ENCODE measurements at regions not wholly inside any gene's neighbourhood (a gene's known extent, or its start where the extent isn't known, plus 50 kb on each side); places are given as distances from the start of the nearest gene placed in this dataset.
A peak's percentile ranks its signal among the peaks of the same experiment; 100 is the strongest.
"Not testable (repeated sequence)": the region's sequence is repeated elsewhere in the genome, so short reads cannot be mapped to it uniquely, and the experiment has no call there.

GRCh38 chrX:114500622-114501021, 83.3 kb upstream of the HTR2C start:
- no peak for TF ChIP-seq POLR2A (IDR thresholded peaks at IDR 0.05)
- peak in 1 of 6 experiments; percentile 22 for TF ChIP-seq CTCF (IDR thresholded peaks at IDR 0.05)
- peaks cover 0 to 6% (median 0%) of the 10 kb centered on the region in 4 donors for H3K27me3 ChIP-seq
- H3K4me1 ChIP-seq = no peaks in the 10 kb centered on the region
- intact Hi-C loops (cut with DNase I) = no loop called here
- 44 to 59% methylated on average over 1 of the region's 1 CpG for WGBS, 2 donors
- no peak overlapping the region for H3K27ac ChIP-seq
- H3K36me3 ChIP-seq = no peaks in the 10 kb centered on the region
- no peaks in the 10 kb centered on the region for H3K9me3 ChIP-seq
- DNase-seq = no peak
- no peak overlapping the region for H3K4me3 ChIP-seq

GRCh38 chrX:114508756-114509155, 75.1 kb upstream of the HTR2C start:
- Histone ChIP-seq H3K9me3 (no peaks in the 10 kb centered on the region), H3K36me3 (no peaks in the 10 kb centered on the region), H3K4me3 (no peak overlapping the region), H3K27me3 (peaks cover 0 to 6% (median 0%) of the 10 kb centered on the region in 4 donors), H3K4me1 (peaks cover 0 to 5% (median 0%) of the 10 kb centered on the region in 3 donors), H3K27ac (no peak overlapping the region)
- DNase-seq = no peak
- WGBS, 2 donors = 13 to 39% methylated on average over 2 of the region's 2 CpGs
- no peak for TF ChIP-seq POLR2A (IDR thresholded peaks at IDR 0.05)
- no peak for TF ChIP-seq CTCF (IDR thresholded peaks at IDR 0.05)
- intact Hi-C loops (cut with DNase I) = no loop called here

DNA sequence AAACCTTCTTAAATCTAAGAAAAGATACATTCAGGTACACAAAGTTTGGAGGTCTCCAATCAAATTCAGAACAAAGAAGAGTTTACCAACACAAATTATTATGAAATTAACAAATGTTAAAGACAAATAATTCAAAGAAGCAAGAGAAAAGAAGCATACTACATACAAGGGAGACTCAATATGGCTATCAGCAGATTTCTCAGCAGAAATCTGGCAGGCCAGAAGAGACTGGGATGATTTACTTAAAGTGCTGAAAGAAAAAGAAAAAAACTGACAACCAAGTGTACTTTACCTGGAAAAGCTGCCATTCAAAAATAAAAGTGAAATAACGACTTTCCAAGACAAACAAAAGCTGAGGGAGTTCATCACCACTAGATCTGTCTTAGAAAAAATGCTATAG, 64.4 kb upstream of the HTR2C start:
- Histone ChIP-seq H3K27ac (no peak overlapping the region), H3K4me3 (no peak overlapping the region), H3K4me1 (no peaks in the 10 kb centered on the region), H3K9me3 (no peaks in the 10 kb centered on the region), H3K27me3 (no peaks in the 10 kb centered on the region), H3K36me3 (no peaks in the 10 kb centered on the region)
- 30 to 68% methylated on average over 1 of the region's 1 CpG for WGBS, 2 donors
- DNase-seq = no peak
- TF ChIP-seq CTCF (IDR thresholded peaks at IDR 0.05) = no peak
- TF ChIP-seq POLR2A (IDR thresholded peaks at IDR 0.05) = no peak
- intact Hi-C loops (cut with DNase I) = no loop called here

DNA sequence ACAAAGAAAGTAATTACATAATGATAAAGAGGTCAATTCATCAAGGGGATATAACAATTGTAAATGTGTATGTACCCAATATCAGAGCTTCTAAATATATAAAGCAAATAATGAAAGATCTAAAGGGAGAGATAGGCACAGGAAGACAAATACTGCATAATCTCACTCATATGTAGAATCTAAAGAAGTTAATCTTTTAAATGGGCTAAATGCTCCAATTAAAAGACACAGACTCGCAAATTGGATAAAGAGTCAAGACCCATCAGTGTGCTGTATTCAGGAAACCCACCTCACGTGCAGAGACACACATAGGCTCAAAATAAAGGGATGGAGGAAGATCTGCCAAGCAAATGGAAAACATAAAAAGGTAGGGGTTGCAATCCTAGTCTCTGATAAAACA, 63.2 kb upstream of the HTR2C start:
- H3K27me3 ChIP-seq; H3K4me1 ChIP-seq; H3K4me3 ChIP-seq; H3K36me3 ChIP-seq; H3K27ac ChIP-seq; H3K9me3 ChIP-seq; DNase-seq; intact Hi-C loops (cut with DNase I): not testable (repeated sequence)
- WGBS, 2 donors = 50 to 60% methylated on average over 2 of the region's 2 CpGs

- intact Hi-C loops (cut with DNase I) = no loop called here
- DNase-seq = no peak
These were observed 51.6 kb upstream of the HTR2C start for GRCh38 chrX:114532111-114532805.

More at GRCh38 chrX:114532111-114532805, 51.6 kb upstream of the HTR2C start:
- H3K27ac ChIP-seq = no peak overlapping the region
- no peaks in the 10 kb centered on the region for H3K27me3 ChIP-seq
- 6 to 43% methylated on average over 2 of the region's 2 CpGs for WGBS, 2 donors
- no peaks in the 10 kb centered on the region for H3K4me1 ChIP-seq
- TF ChIP-seq POLR2A (IDR thresholded peaks at IDR 0.05) (no peak), CTCF (IDR thresholded peaks at IDR 0.05) (no peak)
- no peaks in the 10 kb centered on the region for H3K9me3 ChIP-seq
- no peaks in the 10 kb centered on the region for H3K36me3 ChIP-seq
- no peak overlapping the region for H3K4me3 ChIP-seq

Measured in esophagus squamous epithelium (tissue), 5 donors.